Right renal cortex interstitium (tissue), 3 donors: ENCODE measurements at regions not wholly inside any gene's neighbourhood (a gene's known extent, or its start where the extent isn't known, plus 50 kb on each side); places are given as distances from the start of the nearest gene placed in this dataset.

Experiments
- DNase-seq, 3 donors: peaks; one replicate each; pipeline ENCODE4 v3.0.0-alpha.2; 2013; ENCODE audit warnings: low read depth in 3 of 3, low spot score in 2 of 3

DNA sequence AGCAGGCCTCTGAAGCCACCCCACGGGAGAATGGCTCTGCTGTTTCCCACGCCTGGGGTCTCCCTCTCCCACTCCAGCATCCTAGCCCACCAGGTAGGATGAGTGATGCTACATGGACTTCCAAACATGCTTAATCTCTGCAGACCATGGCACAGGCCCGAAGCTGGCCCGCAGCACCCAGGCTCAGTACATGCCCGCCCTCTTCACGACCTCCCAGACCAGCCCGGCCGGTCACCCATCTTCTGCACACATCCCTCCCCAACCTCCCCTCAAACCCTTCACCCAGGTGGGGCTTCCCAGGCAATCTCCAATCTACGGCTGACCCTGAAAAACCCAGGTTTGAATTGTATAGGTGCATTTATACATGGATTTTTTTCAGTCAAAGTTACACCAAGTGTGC is 264.0 kb downstream of the TJP1 start:
- no peak for DNase-seq

DNA sequence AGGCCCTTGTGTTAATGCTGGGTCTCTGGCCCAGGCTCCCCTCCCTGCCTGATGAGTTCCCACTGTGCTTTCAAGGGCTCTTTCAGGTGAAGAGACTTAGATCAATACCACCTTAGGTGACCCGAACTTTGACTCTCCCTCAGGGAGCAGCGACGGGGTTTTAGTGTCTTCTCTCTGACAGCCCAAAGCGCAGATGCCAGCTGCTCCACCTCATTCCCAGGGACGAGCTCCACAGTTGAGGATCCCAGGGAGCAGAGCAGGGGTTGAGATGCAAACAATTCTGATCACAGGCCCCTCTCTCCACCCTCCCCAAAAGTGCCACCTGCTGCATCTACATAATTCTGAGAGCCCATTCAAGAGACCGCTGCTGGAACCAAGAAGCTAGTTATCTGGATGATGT is 265.1 kb downstream of the TJP1 start:
- no peak for DNase-seq

DNA sequence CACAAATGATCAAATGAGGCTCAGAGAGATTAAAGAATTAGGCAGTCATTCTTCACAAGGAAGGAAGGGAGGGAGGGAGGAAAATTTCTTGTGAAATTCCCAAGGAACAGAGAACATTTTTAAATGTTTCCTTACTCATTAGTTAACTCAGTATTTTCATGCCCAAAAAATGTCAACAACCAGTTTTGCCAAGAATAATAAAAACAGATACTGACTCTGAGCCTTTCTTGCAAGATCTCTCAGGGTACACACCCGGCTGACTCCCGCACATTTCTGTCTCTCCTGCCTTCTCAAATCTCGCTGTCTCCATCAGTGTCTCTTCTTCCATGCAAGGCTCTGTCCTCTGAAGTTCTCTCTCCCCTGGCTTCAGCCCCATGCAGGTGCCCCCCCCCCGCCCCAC is 265.9 kb downstream of the TJP1 start:
- no peak for DNase-seq

DNA sequence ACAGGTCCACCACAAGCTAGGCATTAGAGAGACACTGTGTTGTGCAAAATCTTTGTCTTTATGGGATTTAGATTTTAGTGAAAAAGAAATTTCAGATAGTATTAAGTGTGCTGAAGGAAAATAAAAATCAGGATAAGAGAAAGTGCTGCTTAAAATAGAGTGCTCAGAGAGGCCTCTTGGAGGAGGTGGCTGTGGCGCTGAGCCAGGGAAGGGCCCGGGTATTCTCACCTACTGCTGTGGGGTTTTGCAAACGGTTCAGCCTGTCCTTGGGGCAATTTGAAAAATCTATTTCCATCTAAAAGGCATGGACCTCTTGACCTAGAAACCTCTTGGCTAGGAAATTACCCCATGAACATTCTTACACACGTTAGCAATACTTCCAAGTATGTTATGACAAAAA is 267.7 kb downstream of the TJP1 start:
- DNase-seq = no peak

DNA sequence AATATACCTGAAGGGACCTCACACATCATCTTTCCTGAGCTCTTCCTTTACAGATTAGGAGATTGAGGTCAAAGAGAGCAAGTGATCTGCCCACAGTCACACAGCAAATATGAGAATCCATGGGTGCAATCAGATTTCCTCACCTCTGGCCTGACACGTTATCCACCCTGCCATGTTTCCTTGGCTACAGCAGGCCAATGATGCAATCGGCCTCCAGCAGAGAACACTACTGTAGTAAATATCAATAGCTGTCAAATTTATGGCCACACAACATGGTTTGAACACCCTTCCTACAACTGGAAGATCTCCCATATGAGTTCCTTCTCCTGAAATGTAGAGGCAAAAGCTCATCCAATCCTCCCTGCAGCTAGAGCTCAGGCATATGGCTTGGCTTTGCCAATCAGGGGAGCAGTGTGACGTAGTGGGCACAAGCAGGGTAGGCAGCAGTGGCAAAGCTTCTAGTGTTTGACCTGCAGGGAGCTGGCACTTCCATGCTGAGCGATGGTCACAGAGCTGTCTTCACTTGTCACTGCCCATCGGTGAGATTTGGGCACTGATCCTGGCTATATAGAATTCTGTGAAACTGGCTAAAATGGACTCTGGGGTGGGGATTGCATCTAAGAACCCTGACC is 271.3 kb downstream of the TJP1 start:
- no peak for DNase-seq

DNA sequence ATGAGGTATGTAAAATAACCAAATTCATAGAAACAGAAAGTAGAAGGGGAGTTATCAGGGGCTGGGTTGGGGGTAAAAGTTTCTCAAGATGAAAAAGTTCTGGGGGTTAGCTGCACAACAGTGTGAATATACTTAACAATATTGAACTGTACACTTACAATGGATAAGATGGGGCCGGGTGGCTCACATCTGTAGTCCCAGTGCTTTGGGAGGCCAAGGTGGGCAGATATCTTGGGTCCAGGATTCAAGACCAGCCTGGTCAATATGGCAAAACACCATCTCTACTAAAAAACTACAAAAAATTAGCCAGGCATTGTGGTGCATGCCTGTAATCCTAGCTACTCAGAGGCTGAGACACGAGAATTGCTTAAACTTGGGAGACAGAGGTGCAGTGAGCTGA is 274.3 kb downstream of the TJP1 start:
- DNase-seq = no peak

DNA sequence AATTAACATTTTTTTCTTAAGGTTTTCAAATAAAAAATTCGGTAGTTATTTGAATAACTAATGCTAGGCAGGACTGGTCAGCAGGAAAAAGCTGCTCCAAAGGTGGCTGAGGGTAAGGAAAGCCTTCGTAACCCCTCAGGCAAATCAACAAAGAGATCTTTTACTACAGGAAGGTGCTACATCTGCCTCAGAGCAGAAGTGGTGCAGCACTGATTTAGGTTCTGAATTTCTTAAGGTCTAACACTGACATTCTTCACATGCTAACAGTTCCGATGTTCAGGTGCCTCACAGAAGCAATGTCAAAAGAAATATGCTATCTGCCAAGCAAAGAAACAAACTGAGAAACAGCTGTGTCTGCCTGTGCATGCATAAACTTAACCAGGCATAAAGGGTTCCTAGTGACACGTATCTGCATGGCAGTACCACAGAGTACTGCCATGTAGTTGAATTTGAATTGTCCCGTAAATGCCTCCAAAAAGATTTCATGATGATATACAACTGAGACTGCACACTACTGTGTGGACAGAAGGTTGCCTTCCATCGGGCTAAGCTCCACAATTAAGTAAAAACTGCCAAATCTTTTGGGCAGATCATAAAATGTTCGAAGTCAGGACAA is 275.0 kb upstream of the NSMCE3 start:
- no peak for DNase-seq

DNA sequence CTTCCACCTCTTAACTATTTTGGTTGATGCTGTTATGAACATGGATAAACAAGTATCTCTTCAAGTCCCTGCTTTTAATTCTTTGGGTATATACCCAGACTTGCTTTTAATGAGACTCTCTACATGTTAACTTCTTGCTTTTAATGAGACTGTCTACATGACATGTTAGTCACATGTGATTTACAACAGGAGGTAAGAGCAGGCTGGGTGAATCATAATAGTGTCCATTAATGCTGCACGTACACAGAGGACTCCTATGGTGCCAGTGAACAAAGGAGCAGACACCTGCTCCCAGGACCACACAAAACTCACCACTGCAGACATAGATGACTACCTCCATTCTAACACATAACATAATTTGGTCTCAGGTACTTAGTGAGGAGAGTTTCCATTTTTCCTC is 273.4 kb upstream of the NSMCE3 start:
- DNase-seq = no peak

DNA sequence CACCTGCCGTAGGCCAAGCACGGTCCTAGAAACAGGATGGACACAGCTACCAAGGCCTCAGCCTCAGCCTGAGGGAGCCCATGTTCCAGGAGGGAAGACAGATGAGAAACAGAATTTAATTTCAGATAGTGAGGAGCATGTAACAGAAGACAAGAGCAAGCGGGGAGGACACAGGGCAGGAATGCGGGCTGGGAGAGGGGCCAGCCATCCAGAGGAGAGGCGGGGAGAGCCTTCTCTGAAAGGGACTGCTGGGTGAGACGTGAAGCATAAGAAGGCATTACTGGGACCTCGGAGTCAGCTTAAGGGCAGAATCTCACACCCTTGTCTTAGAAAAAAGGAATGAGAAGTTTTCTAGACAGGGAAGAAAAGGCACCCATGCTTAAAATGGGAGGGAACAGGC is 271.7 kb upstream of the NSMCE3 start:
- no peak for DNase-seq

DNA sequence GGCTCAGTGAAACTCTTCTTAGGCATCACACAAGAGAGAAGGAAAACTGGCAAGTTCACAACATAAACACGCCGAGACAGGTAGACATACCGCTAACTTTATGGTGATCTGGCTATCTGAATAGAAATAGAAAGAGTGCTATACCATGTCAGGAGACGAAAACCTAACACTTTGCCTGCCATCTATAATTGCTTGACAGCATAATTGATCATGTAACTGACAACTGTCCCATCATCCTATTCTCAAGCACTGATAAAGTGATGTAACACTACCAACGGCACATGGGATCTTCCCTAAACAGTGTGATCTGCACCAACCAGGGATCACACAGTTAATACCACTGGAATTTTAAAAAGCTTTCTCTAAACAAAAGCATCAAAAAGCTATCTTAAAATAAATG is 270.9 kb upstream of the NSMCE3 start:
- DNase-seq = no peak

DNA sequence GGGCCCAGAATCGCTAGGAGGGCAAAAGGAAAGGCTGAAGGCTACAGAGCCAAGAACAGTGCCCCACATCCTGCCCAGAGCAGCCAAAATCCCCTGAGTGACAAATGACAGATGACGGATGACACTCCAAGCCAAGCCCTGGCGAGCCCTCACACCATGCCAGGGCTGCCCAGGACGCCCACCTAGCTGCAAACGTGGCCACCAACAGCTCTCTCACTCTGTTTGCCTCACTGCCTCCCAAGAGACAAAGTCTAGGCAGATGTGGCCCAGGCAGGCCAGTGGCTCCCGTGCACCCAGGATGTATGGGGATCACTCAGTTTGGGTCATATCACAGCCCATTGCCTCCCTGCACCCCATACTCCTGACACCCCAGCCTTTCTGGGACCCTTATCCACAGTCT is 270.1 kb upstream of the NSMCE3 start:
- no peak for DNase-seq

DNA sequence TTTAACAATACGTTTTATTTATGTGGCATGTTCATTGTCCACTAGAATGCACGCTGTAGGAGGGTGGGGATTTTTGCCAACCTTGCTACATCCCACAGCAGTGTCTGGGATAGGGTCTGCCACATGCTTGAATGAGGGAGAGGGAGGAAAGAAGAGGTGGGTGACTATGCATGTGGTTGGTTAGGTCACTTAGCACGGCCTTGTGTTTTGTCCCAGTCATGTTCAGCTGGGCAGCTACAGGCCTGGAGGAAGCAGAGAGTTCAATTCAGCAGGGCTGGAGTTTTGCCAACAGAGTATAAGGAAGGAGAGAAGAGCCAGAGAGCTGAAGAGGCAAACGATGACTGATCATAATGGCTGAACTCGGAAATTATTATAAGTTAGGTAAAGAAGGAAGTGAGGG is 268.4 kb upstream of the NSMCE3 start:
- no peak for DNase-seq

DNA sequence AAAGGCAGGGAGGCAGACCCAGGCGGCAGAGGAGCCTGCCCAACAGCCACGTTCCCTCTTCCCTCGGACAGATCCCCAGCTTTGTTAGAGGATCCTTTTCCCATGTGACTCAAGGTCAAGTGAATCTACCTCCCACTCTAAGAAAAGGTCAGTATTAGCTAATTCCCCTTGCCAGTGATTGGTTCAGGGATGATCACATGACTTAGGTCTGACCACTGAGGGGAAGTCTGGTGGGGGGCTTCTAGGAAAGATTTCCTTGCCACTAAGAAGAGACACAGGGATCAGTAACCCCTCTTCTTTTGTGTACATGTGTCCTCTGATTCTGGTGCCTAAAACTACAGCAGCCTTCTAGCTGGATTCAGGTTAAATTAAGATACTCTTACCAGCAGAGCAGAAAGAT is 266.3 kb upstream of the NSMCE3 start:
- no peak for DNase-seq

DNA sequence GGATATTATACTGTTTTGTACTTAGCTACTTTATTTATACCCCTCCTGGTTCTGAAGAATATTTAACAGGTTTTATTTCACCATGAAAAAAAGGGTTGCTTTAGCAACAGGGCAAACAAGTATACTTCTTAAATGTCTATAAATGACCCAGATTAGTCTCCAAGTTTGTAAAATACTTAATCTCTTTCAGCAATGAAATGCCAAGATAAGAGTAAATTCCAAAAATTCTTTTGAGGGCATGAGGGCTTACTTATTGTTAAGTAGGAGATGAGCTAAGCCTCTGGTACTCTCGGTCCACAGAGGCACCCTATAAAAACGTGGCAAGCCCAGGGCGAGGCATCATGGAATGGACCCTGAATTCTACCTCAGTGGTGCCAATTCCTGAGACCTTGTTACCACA is 264.8 kb upstream of the NSMCE3 start:
- no peak for DNase-seq

DNA sequence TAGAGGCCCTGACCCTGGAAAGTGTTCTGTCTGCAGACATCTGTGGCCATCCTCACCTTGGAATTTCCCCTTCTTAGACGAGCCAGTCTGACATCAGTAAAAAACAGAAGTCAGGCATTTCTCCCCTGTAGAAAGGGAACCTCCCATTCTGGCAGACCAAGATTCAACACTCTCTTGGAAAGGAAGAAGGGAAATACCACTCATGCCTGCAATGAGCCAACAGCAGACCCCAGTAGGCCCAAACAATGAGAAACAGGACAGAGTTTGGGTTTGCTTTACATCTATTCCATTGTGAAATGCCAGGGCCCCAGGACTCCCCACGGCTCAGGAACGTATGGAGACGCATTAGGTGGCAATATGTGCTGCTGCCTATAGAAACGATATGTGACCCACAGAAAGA is 264.0 kb upstream of the NSMCE3 start:
- no peak for DNase-seq

DNA sequence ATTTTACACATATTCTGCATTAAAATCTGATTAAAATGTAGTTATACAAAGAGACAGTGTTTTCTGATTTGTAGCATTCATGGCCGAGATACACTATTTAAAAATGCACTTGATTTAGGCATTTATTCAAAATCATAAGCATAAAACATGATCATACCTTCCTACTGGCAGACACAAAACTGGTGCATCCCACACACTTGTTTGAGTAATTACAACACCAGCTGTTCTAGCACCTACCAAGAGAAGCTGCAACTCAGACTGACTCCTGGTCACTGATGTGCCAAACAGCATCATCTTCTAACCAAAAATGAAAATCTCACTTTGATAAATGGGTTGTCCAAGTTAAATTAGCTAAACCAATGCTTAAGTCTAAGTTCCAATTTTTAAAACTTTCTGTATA is 262.7 kb upstream of the NSMCE3 start:
- no peak for DNase-seq

DNA sequence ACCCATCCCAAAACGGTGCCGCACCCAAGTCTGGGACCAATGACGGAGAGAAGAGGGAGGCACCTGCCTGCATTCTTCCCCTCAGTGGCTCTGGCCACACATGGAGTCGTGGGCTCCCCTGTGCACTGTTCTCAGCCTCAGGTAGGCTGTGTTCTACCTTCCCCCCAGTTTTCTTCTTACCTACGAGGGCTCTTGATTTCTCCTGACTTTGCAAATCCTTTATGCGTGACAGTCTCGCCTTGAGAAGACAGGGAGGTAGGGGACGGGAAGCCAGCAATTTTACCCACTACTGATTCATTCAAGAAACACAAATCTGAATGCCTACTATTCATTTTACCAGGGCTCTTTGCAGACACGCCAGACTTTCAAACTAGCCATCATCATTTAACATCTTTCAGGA is 261.3 kb upstream of the NSMCE3 start:
- DNase-seq = no peak

DNA sequence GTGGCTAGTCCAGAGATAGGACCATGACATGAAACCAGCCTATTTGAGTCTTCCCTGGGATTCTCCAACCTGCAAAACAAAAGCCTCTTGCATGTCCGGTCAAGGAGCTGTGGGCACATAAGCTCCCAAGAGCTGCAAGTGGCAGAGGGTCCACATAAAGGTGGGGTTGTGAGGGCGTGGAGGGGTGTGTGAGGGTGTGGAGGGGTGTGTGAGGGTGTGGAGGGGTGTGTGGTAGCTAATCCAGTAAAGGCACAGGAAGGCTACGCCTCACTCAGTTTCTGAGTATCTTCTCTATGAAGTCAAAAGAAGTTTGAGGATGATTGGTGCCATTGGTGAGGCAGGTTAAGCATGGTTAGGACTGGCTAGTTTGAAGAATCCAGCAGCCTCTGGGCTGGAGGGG is 259.4 kb upstream of the NSMCE3 start:
- DNase-seq = no peak

DNA sequence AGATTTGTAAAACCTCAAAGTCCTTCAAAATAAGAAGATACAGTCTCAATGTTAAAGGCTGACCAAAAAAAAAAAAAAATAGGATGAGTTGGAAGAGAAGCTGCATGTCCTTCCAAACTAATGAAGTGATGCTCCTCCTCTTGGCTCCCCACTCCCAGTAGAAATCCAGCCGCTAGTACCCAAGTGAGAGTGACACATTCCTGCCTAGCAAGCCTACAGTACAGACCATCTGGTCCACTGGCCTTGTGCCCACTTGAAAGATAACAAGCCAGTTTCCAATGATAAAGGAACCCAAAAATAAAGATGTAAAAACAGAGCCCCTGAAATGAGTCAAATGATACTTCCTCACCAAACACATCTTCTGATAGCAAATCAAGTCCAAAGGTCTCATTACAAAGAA is 258.7 kb upstream of the NSMCE3 start:
- DNase-seq = no peak

DNA sequence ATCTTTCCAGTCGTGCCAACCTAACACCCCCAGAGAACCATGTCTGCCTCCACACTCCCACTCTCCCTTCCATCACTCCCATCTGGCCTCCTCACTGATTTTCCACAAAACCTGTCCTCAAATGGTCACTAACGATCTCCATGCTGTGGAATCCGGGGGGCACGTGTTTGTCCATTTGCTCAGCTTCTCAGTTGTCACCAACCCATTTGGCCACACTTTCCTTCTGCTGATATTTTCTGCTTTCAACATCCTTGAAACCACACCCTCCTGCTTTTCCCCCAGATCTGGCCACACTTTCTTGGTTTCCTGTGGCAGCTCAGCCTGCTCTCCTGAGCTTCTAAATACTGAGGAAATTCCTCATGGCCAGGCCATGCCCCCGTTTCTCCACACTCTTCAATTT is 257.2 kb upstream of the NSMCE3 start:
- no peak for DNase-seq

DNA sequence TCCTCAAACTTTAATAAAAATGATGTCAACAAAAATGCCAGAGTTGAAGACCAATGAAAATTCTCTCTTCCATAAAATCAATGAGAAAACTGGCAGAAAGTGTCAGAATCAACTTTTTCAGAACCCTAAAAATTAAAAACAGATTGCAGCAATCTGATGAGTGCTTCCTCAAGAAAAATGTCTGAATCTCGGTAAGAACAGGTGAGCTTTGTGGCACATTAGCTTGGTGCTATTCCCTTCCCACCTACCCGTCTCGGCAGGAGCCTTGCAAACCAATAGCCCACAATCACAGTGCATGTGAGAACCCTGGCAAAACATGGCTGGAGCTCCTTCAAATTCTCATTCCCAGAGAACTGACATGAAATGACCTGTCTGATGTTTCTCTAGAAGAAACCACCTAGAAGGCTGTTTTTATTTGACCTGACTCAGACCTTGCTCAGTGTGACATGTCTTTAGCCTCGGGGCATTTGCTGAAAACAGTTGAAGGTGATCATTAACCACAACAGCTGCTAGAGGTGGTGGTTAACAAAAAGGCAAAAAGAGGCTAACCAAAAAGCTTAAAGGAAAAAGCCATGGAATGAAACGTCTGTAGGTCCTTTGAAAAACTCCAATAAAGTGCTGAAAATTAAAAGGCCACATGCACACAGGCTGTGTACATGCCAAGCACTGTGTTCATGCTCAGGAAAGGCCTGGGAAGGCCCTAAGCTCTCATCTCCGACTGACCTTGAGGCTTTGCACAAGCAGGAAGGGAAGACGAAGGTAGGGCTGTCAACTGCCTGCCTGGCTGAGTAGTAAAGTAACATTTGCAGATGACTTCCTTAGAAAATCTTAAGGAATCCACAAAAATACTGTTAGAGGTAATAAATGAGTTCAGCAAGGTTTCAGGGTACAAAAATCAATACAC is 253.0 kb upstream of the NSMCE3 start:
- no peak for DNase-seq

DNA sequence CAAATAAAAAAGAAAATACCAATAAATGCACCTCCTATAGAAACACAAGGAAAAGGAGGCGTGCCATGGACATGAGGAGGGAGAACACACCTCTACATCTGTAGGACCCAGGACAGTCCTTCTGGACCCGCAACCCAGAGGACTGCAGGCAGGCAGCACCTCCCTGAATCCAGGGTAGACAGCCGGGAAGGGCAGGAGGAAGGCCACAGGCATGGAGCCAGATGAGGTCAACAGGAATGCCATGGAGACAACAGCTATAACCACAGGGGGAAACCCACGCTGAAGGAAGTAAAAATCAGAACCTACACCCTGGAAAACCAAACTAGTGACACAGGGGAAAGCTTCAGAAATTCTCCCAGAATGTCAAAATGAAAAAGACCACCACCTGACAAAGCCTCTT is 248.8 kb upstream of the NSMCE3 start:
- no peak for DNase-seq
